Peyer's patch (tissue), 4 donors: ENCODE measurements at regions not wholly inside any gene's neighbourhood (a gene's known extent, or its start where the extent isn't known, plus 50 kb on each side); places are given as distances from the start of the nearest gene placed in this dataset.

ENCODE experiments used
- CTCF ChIP-seq, 6 experiments: fragments of 450-650 bp in 4 of 6; fragments of 200-600 bp in 2 of 6; sonication (generic) in 1 of 6; IDR thresholded peaks; one replicate each; pipeline ENCODE4 v1.5.1; 2017 to 2019; ENCODE audit warnings: antibody characterized with exemption in 6 of 6, mild to moderate bottlenecking in 3 of 6, moderate library complexity in 1 of 6
- POLR2A ChIP-seq, 2 donors: fragments of 450-650 bp; IDR thresholded peaks; one replicate each; pipeline ENCODE4 v1.5.1; 2017; ENCODE audit warnings: antibody characterized with exemption in 2 of 2, mild to moderate bottlenecking in 2 of 2, moderate library complexity in 2 of 2

GRCh38 chr12:59928416-59928815 lies 332.6 kb downstream of the SLC16A7 start:
- no peak for TF ChIP-seq CTCF (IDR thresholded peaks at IDR 0.05)
- no peak for TF ChIP-seq POLR2A (IDR thresholded peaks at IDR 0.05)
